GM21381 (cell line): ENCODE measurements at regions not wholly inside any gene's neighbourhood (a gene's known extent, or its start where the extent isn't known, plus 50 kb on each side); places are given as distances from the start of the nearest gene placed in this dataset.
"Not testable (repeated sequence)": the region's sequence is repeated elsewhere in the genome, so short reads cannot be mapped to it uniquely, and the experiment has no call there.

Experiments
- ATAC-seq: cut with Tn5 transposase; IDR thresholded peaks from one replicate; pipeline ENCODE4 v1.9.1; 2021; ENCODE audit warnings: mild to moderate bottlenecking, moderate library complexity; ENCODE audit not compliant: unreplicated experiment

DNA sequence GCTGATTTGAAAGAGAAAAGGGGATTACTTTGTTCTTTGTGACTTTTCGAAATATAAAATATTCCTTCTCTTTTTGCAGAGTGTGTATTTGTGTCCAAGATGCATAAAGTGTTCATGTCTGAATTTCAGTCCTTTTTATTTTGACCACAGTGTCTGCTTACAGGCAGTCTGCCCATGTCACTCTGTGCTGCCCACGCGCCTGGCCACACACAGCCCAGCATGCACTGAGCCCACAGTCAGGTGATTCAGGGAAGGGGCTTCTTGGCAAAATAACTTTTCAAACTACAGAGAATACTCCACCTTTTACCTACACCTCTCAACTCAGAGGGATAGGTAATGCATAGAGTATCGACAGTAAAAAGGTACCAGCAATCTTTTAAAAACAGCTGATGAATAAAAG is 142.5 kb upstream of the TRPC4 start:
- no peak for ATAC-seq

- ATAC-seq = no peak
Measured at GRCh38 chr13:38008636-38009035, 139.1 kb upstream of the TRPC4 start.

DNA sequence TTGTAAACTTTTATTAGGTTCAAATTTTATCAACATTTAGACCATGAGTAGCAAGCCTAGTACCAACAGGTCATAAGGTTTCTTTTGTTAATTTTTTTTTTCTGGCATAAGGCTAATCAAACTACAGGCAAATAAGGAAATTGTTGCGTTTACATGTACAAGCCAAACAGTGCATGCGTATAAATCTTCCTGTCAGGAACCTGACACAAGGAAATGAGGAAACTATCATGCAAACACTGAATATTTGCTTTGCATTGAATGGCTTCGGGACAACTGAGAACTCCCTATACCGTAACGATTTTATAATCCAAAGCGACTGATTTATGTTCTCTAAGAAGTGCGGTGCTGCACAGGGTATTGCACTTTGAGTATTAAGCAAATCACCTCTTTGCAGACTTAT is 133.0 kb upstream of the TRPC4 start:
- ATAC-seq = no peak

- ATAC-seq = no peak
Measured at GRCh38 chr13:37997641-37998040, 128.1 kb upstream of the TRPC4 start.

GRCh38 chr13:37995092-37995491 is 125.5 kb upstream of the TRPC4 start:
- no peak for ATAC-seq

GRCh38 chr13:37986811-37987210 is 117.2 kb upstream of the TRPC4 start:
- no peak for ATAC-seq

DNA sequence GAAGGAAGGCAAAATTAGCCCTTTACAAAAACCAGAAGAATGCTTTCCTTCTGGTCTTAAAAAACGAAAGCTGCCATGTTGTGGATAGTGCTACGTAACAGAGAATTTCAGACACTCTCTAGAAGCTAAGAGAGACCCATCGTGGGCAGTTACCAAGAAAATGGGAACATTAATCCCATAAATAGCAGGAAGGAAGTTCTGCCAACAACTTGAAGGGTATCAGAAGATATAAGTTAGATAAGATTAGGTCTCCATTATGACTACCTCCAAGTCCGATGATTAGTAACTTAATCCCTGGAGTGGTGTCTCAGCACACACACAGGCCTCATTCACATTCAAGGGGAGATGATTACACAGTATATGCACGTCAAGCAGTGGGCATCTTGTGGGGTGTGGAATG is 115.7 kb upstream of the TRPC4 start:
- ATAC-seq = no peak

GRCh38 chr13:37984357-37984756 is 114.8 kb upstream of the TRPC4 start:
- no peak for ATAC-seq

- no peak for ATAC-seq
Measured at GRCh38 chr13:37981932-37982331, 112.4 kb upstream of the TRPC4 start.

GRCh38 chr13:37978680-37979079 is 109.1 kb upstream of the TRPC4 start:
- no peak for ATAC-seq

GRCh38 chr13:37968555-37968954 is 99.0 kb upstream of the TRPC4 start:
- ATAC-seq = no peak

DNA sequence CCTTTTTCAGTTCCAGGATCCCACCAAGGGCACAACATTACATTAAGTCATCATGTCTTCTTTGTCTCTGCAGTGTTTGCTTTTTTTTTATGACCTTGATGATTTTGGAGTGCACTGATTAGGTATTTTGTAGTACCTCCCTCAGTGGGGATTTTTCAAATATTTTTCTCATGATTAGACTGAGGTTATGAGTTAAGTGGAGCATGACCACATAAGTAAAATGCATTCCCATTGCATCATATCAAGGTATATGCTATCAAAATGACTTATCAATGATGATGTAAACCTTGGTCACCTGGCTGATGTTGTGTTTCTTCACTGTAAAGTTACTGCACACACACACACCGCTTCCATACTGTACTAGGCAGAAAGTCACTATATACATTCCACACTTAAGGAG is 96.7 kb upstream of the TRPC4 start:
- no peak for ATAC-seq

DNA sequence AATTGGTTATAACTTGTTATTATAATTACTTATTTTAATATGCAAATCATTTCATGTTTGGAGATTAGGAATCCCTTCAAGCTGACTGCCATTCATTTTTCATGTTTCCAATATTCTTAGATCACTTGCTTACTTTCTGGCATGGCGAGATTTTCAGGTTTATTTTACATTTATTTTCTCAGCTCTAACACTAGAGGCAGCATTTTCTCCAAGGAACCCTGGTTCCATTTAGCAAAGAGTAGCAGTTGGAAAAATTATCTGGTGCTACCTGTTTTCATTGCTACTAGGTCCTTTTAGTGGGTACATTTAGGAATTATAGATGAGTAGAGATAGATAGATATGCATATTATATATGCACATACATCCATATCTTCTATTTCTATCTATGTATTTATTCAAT is 90.9 kb upstream of the TRPC4 start:
- no peak for ATAC-seq

DNA sequence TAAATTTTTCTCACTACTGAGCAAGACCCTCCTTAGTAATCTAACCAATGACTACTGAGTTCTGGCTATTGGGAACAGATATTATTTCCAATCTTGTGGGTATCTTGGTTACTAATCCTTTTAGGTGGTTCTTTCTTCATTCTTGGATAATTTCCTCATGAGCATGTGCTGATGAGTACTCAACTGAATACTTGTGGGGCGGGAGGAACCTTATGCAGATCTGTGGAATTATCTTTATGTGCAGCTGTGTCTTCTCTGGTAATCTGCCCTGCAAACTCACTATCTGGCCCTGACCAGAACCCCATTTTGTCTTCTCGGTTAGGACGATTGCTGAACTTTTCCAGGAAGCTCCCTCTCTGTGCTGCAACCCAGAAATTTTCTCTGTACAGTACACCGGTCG is 89.7 kb upstream of the TRPC4 start:
- no peak for ATAC-seq

DNA sequence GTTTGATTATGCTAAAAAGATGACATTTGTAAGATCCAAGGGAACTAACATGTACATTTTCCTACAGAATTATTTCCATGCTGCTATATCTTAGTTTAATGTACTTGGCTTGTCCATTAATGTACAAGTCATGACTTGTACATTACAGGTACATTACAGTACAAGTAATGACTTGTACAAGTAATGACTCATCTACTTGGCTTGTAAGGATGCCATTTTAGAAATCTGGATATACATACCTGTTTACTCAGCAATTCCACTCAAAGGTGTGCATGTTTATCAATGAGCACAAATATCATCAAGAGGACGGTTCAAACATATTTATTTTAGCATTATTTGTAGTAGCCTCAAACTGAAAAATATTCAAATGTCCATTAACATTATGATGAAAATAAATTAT is 87.0 kb upstream of the TRPC4 start:
- no peak for ATAC-seq

DNA sequence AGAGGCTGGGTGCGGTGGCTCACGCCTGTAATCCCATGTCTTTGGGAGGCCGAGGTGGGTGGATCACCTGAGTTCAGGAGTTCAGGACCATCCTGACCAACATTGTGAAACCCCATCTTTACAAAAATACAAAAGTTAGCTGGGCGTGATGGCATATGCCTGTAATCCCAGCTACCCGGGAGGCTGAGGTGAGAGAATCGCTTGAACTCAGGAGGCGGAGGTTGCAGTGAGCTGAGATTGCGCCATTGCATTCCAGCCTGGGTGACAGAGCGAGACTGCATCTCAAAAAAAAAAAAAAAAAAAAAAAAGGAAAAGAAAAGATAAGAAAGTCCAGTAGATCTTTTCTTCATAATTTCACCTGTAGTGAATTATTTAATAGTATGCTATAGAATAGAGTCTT is 85.0 kb upstream of the TRPC4 start:
- ATAC-seq = not testable (repeated sequence)

DNA sequence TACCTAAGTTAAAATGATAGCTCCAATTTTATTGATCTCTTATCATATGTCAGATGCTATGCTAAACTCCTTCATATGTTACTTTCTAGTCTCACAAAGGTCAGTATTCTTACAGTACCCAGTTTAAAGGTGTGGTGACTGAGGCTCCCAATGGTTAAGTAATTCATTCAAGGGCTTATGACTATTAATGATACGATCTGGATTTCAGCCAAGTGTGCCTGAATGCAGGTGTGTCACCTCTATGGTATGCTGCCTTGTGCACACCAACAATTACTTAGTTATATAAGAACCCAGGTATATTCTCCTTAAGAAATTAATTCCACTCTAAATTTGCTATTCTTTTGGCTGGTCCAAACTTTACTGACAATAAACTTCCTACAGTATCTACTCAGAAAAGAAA is 84.6 kb upstream of the TRPC4 start:
- no peak for ATAC-seq

DNA sequence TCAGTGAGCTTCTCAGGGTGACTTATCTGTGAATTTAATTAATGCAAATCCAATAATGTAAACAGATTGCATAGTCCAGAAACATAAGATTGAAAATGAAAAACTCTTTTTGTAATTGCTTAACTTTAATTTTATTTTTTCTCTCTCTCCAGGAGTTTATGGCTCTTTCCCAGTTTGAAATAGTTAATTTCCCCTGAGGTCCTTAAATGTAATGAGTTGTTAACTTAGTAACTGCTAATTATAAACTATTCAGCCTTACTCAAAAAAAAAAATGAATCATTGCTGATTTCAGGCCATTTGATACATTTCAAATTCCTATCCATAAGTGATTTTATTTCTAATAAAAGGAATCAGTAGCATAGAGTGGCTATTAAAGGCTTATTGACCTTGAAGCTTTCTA is 84.1 kb upstream of the TRPC4 start:
- ATAC-seq = no peak

GRCh38 chr13:37950016-37950415 is 80.4 kb upstream of the TRPC4 start:
- no peak for ATAC-seq

- ATAC-seq = no peak
Measured at GRCh38 chr13:37947419-37948140, 78.0 kb upstream of the TRPC4 start.

- no peak for ATAC-seq
Measured at GRCh38 chr13:37945651-37946575, 76.3 kb upstream of the TRPC4 start.

DNA sequence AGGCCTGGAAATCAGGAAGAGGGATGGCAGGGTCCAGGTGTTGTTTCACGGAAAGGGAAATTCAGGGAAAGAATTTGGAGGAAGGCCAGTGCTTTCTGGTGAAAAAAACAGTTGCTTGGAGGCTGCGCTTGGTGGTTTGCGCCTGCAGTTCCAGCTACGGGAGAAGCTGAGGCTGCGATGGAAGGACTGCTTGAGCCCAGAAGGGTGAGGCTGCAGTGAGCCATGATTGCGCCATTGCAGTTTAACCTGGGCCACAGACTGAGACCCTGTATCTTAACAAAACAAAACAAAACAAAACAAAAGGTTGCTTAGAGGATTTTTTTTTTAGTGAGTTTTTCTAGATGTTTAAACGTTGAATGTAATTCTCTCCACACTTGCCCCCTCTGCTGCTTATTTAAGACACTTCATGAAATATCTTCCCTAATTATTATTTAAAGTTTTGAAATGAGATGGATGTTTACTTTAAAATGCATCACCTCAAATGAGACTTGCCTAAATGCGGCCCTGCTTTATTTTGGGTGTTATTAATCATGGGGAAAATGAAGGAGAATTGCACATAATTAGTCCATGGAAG is 75.4 kb upstream of the TRPC4 start:
- ATAC-seq = no peak
